K562 (cell line): ENCODE measurements at regions not wholly inside any gene's neighbourhood (a gene's known extent, or its start where the extent isn't known, plus 50 kb on each side); places are given as distances from the start of the nearest gene placed in this dataset.
A peak's percentile ranks its signal among the peaks of the same experiment; 100 is the strongest.
"Not testable (repeated sequence)": the region's sequence is repeated elsewhere in the genome, so short reads cannot be mapped to it uniquely, and the experiment has no call there.

Experiments
- ATAC-seq: fragments of 200-7000 bp; cut with Tn5 transposase; 3 replicates; pipeline ENCODE4 v1.9.1; 2020; ENCODE audit warnings: moderate library complexity
- BruUV-seq: library from RNA; stranded (reverse); fragments of 400-500 nt; replicated peaks from 2 replicates; lab custom pipeline; 2021; lab: Mats Ljungman, UMichigan
- CTCF ChIA-PET: fragments of 300-600 bp; formaldehyde crosslinking; extraction: SDS; loops from one replicate; lab custom pipeline; 2021; ENCODE audit warnings: low intra/inter-chr PET ratio; lab: Yijun Ruan, JAX
- POLR2A ChIA-PET: fragments of 300-600, 350-650 bp; sonication (Branson Sonifier 250); formaldehyde crosslinking; extraction: SDS; loops from one replicate; lab custom pipeline; 2021; ENCODE audit warnings: antibody characterized with exemption, inconsistent platforms; lab: Yijun Ruan, JAX
- DNase-seq, 4 experiments: peaks; one replicate each; pipeline versions ENCODE4 v3.0.0 to v3.0.0-alpha.2; 2011 to 2018; ENCODE audit warnings: low spot score in 3 of 4, mixed read lengths in 3 of 4; ENCODE audit errors: extremely low read depth in 1 of 4
- FAIRE-seq: peaks from 2 replicates; lab custom pipeline; 2011; peaks lifted over from hg19 to GRCh38; lab: Jason Lieb, UNC
- H2AFZ ChIP-seq: 2 replicates; pipeline ENCODE4 v1.6.0; 2011; ENCODE audit warnings: low read depth, low read length, control low read depth, inconsistent platforms
- H3K27ac ChIP-seq: fragments of 200-600 bp; 3 replicates; pipeline ENCODE4 v1.8.0; 2011; ENCODE audit warnings: low read depth, mild to moderate bottlenecking, control low read depth, inconsistent platforms, low read length, moderate library complexity, mixed read lengths; ENCODE audit errors: extremely low read depth
- H3K27me3 ChIP-seq, 2 experiments: fragments of 300-600 bp in 1 of 2; 2 replicates in 1 of 2; 3 replicates in 1 of 2; pipeline versions ENCODE4 v1.6.0 to v1.8.0; 2011; ENCODE audit warnings: inconsistent platforms in 2 of 2, low read length in 2 of 2, mild to moderate bottlenecking in 1 of 2, mixed read lengths in 1 of 2, moderate library complexity in 1 of 2; ENCODE audit not compliant: control insufficient read depth in 2 of 2, insufficient read depth in 2 of 2
- H3K36me3 ChIP-seq: fragments of 300-600 bp; 3 replicates; pipeline ENCODE4 v1.8.0; 2011; ENCODE audit warnings: mild to moderate bottlenecking, low read length, inconsistent platforms; ENCODE audit not compliant: control insufficient read depth, insufficient read depth
- H3K4me1 ChIP-seq, 2 experiments: fragments of 200-600 bp in 1 of 2; replicated peaks in 1 of 2; 2 replicates in 1 of 2; 3 replicates in 1 of 2; pipeline versions ENCODE4 v1.5.1 to v1.8.0; 2011; ENCODE audit warnings: inconsistent platforms in 2 of 2, low read length in 2 of 2, mild to moderate bottlenecking in 1 of 2, mixed read lengths in 1 of 2, moderate library complexity in 1 of 2; ENCODE audit not compliant: control insufficient read depth in 2 of 2, insufficient read depth in 2 of 2
- H3K4me2 ChIP-seq: 2 replicates; pipeline ENCODE4 v1.6.1; 2011; ENCODE audit warnings: low read length, control low read depth, inconsistent platforms, mixed read lengths; ENCODE audit not compliant: insufficient read depth
- H3K4me3 ChIP-seq: fragments of 200-600 bp; sonication (generic), shearing (Covaris generic); 2 replicates; pipeline ENCODE4 v1.5.1; 2016; ENCODE audit warnings: control low read depth, inconsistent platforms
- H3K79me2 ChIP-seq: fragments of 200-600 bp; 3 replicates; pipeline ENCODE4 v1.8.0; 2011; ENCODE audit warnings: low read length, inconsistent platforms; ENCODE audit not compliant: control insufficient read depth, insufficient read depth
- H3K9ac ChIP-seq, 2 experiments: 2 replicates each; pipeline versions ENCODE4 v1.6.0 to v1.6.1; 2011; ENCODE audit warnings: low read depth in 2 of 2, low read length in 2 of 2, control low read depth in 1 of 2, inconsistent platforms in 1 of 2, mild to moderate bottlenecking in 1 of 2, mixed read lengths in 1 of 2; ENCODE audit not compliant: insufficient read depth in 1 of 2
- H3K9me1 ChIP-seq: one replicate; pipeline ENCODE4 v1.6.0; 2011; ENCODE audit warnings: inconsistent platforms, mild to moderate bottlenecking, low read length, moderate library complexity; ENCODE audit not compliant: control insufficient read depth, insufficient read depth
- H3K9me3 ChIP-seq: replicated peaks from 2 replicates; pipeline ENCODE4 v1.5.1; 2011; ENCODE audit warnings: low read depth, low read length, inconsistent platforms; ENCODE audit not compliant: control insufficient read depth, insufficient read depth
- H4K20me1 ChIP-seq: replicated peaks from 2 replicates; pipeline ENCODE4 v1.6.1; 2011; ENCODE audit warnings: low read length, inconsistent platforms, mixed read lengths; ENCODE audit not compliant: control insufficient read depth, insufficient read depth
- NR4A1 ChIP-seq, 2 experiments: fragments of 250-450 bp in 1 of 2; fragments of 450-650 bp in 1 of 2; sonication (Bioruptor Pico) in 1 of 2; IDR thresholded peaks; 2 replicates each; pipeline versions ENCODE4 v1.4.0 to v1.6.1; 2016 to 2020; ENCODE audit warnings: mild to moderate bottlenecking in 2 of 2, missing compliant biosample characterization in 1 of 2, missing genetic modification characterization in 1 of 2, moderate library complexity in 1 of 2
- WGBS: fragments of 100-300 bp; shearing (Covaris generic); methylation state at CpG from one replicate; pipeline ENCODE4 v1.1.6; 2016; ENCODE audit warnings: low coverage, mixed read lengths; ENCODE audit not compliant: insufficient coverage; ENCODE audit errors: missing lambda C conversion rate; 5-methylcytosine and 5-hydroxymethylcytosine counted together
- in situ Hi-C: fragments of 300-500 bp; cut with MboI; formaldehyde crosslinking; loops from 4 replicates; pipeline ENCODE4 v1.15.0; 2018; ENCODE audit warnings: inconsistent platforms, mixed read lengths
- intact Hi-C: fragments of 100-400 bp; cut with micrococcal nuclease; formaldehyde crosslinking; loops from 2 replicates; pipeline ENCODE4 v1.14.2; 2022
- TF ChIP-seq, protein P1 (sequence below): fragments of 450-650 bp; IDR thresholded peaks from 2 replicates; pipeline ENCODE4 v1.6.1; 2017; ENCODE audit warnings: antibody characterized with exemption, mild to moderate bottlenecking

DNA sequence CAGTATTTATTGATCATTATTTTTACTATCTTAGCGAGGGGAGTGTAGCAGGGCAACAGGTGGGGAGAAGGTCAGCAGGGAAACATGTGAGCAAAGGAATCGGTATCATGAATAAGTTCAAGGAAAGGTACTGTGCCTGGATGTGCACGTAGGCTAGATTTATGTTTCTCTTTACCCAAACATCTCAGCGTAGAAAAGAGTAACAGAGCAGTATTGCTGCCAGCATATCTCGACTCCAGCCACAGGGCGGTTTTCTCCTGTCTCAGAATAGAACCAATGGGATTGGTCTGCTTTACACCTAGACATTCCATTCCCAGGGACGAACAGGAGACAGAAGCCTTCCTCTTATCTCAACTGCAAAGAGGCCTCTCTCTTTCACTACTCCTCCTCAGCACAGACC is 60.1 kb upstream of the AKR1C1 start:
- 20% methylated on average over 7 of the region's 7 CpGs for WGBS
- intact Hi-C loops, in situ Hi-C loops, H3K4me3 ChIP-seq, H4K20me1 ChIP-seq, H3K9me1 ChIP-seq, H3K36me3 ChIP-seq, H3K79me2 ChIP-seq, H3K27me3 ChIP-seq, H3K9me3 ChIP-seq, FAIRE-seq, BruUV-seq, ATAC-seq, CTCF ChIA-PET: not testable (repeated sequence)
- H3K27ac ChIP-seq = peak overlapping the region; percentile 34; the same call in 1 of the 3 replicates
- peak overlapping the region in 1 of 2 experiments; percentile 41; a peak in 1 of 4 replicates for H3K9ac ChIP-seq
- peaks cover 0 to 13% of the 10 kb centered on the region in 2 experiments; a peak in 3 of 5 replicates for H3K4me1 ChIP-seq
- peak overlapping the region; percentile 61 for H3K4me2 ChIP-seq
- POLR2A ChIA-PET = interaction anchor here (1.3 kb wide), 1 partner anchor 22 kb away, joined by 3 read pairs; no protein-coding TSS in a partner anchor
- peak overlapping the region; percentile 85 for H2AFZ ChIP-seq
- DNase-seq = peak in 1 of 4 experiments; percentile 24

DNA sequence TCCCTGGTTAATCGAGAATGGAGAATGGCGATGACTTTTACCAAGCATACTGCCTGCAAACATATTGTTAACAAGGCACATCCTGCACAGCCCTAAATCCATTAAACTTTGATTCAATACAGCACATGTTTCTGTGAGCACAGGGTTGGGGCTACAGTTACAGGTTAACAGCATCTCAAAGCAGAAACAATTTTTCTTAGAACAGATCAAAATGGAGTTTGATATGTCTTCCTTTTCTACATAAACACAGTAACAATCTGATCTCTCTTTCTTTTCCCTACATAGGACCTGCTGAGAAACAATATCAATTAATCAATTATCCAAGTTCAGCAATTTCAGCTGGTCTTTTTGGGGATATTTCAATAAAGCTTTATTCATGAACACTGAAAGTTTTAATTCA is 59.5 kb upstream of the AKR1C1 start:
- H3K4me3 ChIP-seq; BruUV-seq; TF ChIP-seq NR4A1 (CRISPR knock-in tag; IDR thresholded peaks at IDR 0.05): not testable (repeated sequence)
- TF ChIP-seq, protein P1, sequence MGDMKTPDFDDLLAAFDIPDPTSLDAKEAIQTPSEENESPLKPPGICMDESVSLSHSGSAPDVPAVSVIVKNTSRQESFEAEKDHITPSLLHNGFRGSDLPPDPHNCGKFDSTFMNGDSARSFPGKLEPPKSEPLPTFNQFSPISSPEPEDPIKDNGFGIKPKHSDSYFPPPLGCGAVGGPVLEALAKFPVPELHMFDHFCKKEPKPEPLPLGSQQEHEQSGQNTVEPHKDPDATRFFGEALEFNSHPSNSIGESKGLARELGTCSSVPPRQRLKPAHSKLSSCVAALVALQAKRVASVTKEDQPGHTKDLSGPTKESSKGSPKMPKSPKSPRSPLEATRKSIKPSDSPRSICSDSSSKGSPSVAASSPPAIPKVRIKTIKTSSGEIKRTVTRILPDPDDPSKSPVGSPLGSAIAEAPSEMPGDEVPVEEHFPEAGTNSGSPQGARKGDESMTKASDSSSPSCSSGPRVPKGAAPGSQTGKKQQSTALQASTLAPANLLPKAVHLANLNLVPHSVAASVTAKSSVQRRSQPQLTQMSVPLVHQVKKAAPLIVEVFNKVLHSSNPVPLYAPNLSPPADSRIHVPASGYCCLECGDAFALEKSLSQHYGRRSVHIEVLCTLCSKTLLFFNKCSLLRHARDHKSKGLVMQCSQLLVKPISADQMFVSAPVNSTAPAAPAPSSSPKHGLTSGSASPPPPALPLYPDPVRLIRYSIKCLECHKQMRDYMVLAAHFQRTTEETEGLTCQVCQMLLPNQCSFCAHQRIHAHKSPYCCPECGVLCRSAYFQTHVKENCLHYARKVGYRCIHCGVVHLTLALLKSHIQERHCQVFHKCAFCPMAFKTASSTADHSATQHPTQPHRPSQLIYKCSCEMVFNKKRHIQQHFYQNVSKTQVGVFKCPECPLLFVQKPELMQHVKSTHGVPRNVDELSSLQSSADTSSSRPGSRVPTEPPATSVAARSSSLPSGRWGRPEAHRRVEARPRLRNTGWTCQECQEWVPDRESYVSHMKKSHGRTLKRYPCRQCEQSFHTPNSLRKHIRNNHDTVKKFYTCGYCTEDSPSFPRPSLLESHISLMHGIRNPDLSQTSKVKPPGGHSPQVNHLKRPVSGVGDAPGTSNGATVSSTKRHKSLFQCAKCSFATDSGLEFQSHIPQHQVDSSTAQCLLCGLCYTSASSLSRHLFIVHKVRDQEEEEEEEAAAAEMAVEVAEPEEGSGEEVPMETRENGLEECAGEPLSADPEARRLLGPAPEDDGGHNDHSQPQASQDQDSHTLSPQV = peak; percentile 83; the same call in 1 of the 2 replicates
- TF ChIP-seq NR4A1 (tag; IDR thresholded peaks at IDR 0.05) = peak; percentile 51; the same call in 1 of the 2 replicates

More for the DNA sequence above, 59.5 kb upstream of the AKR1C1 start:
- H3K9me1 ChIP-seq, H3K36me3 ChIP-seq, CTCF ChIA-PET, H3K27ac ChIP-seq, FAIRE-seq, POLR2A ChIA-PET, in situ Hi-C loops, intact Hi-C loops, H3K9me3 ChIP-seq, H3K79me2 ChIP-seq, ATAC-seq, H3K27me3 ChIP-seq, H3K4me2 ChIP-seq, H3K9ac ChIP-seq, DNase-seq, H4K20me1 ChIP-seq: not testable (repeated sequence)
- WGBS = 50% methylated on average over 1 of the region's 2 CpGs
- peaks cover 0 to 13% of the 10 kb centered on the region in 2 experiments; a peak in 3 of 5 replicates for H3K4me1 ChIP-seq
- H2AFZ ChIP-seq = peak overlapping the region; percentile 85; the same call in 1 of the 2 replicates
